Fibroblast of mammary gland (primary cell): ENCODE measurements at regions not wholly inside any gene's neighbourhood (a gene's known extent, or its start where the extent isn't known, plus 50 kb on each side); places are given as distances from the start of the nearest gene placed in this dataset.

Experiments
- DNase-seq: peaks from one replicate; pipeline ENCODE4 v3.0.0-alpha.2; 2010; ENCODE audit warnings: low read depth
- H3K4me3 ChIP-seq: 2 replicates; pipeline ENCODE4 v1.5.1; 2011; ENCODE audit warnings: low read depth, mild to moderate bottlenecking, low read length, moderate library complexity; ENCODE audit not compliant: control insufficient read depth
- TF ChIP-seq, protein P1 (sequence below): conservative IDR thresholded peaks from 2 replicates; pipeline ENCODE4 v1.5.1; 2011; ENCODE audit warnings: low read depth, low read length, inconsistent platforms; ENCODE audit not compliant: control insufficient read depth, insufficient read depth

DNA sequence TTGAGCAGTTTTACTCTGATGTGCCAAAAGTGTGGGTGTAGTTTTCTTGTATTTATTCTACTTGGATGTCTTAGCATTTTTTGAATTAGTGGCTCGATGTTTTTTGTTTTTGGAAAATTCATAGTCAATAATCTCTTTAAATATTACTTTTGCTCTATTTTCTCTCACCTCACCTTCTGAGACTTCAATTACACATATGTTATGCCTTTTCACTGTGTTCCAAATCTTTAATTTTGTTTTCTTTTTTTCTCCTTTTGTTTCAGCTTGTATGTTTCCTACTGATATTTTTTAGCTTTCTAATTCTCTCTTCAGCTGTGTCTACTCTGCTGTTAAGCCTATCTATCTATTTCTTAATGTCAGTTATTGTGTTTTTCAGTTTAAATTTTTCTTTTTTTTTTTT lies 69.5 kb downstream of the ZNF503 start:
- TF ChIP-seq, protein P1, sequence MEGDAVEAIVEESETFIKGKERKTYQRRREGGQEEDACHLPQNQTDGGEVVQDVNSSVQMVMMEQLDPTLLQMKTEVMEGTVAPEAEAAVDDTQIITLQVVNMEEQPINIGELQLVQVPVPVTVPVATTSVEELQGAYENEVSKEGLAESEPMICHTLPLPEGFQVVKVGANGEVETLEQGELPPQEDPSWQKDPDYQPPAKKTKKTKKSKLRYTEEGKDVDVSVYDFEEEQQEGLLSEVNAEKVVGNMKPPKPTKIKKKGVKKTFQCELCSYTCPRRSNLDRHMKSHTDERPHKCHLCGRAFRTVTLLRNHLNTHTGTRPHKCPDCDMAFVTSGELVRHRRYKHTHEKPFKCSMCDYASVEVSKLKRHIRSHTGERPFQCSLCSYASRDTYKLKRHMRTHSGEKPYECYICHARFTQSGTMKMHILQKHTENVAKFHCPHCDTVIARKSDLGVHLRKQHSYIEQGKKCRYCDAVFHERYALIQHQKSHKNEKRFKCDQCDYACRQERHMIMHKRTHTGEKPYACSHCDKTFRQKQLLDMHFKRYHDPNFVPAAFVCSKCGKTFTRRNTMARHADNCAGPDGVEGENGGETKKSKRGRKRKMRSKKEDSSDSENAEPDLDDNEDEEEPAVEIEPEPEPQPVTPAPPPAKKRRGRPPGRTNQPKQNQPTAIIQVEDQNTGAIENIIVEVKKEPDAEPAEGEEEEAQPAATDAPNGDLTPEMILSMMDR = no peak
- no peak for DNase-seq
- H3K4me3 ChIP-seq = no peak overlapping the region

GRCh38 chr10:75331081-75331480 lies 70.5 kb downstream of the ZNF503 start:
- no peak for DNase-seq
- TF ChIP-seq, protein P1 = no peak
- no peak overlapping the region for H3K4me3 ChIP-seq

DNA sequence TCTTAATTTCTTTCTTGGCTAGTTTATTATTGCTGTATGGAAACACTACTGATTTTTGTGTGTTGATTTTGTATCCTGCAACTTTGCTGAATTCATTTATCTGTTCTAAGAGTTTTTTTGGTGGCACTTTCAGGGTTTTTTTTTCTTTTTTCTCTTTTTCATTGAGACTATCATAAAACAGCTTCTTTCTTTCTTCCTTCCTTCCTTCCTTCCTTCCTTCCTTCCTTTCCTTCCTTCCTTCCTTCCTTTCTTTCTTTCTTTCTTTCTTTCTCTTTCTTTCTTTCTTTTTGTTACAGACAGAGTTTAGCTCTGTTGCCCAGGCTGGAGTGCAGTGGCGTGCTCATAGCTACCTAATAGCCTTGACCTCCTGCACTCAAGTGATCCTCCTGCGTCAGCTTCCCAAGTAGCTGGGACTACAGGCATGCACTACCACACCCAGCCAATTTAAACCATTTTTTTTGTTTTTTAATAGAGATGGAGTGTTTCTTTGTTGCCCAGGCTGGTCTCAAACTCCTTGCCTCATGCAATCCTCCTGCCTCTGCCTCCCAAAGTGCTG lies 72.3 kb downstream of the ZNF503 start:
- H3K4me3 ChIP-seq = no peak overlapping the region
- DNase-seq = no peak

GRCh38 chr10:75326306-75326705 lies 75.3 kb downstream of the ZNF503 start:
- DNase-seq = no peak
- TF ChIP-seq, protein P1 = no peak
- no peak overlapping the region for H3K4me3 ChIP-seq

More for the DNA sequence above, 72.3 kb downstream of the ZNF503 start:
- TF ChIP-seq, protein P1 = no peak

- no peak overlapping the region for H3K4me3 ChIP-seq
- no peak for DNase-seq
These were observed 82.3 kb downstream of the ZNF503 start for GRCh38 chr10:75319274-75319673.

GRCh38 chr10:75314570-75314969 lies 78.8 kb upstream of the COMTD1 start:
- DNase-seq = no peak
- H3K4me3 ChIP-seq = no peak overlapping the region
- TF ChIP-seq, protein P1 = no peak

More at GRCh38 chr10:75319274-75319673, 82.3 kb downstream of the ZNF503 start:
- TF ChIP-seq, protein P1 = no peak

DNA sequence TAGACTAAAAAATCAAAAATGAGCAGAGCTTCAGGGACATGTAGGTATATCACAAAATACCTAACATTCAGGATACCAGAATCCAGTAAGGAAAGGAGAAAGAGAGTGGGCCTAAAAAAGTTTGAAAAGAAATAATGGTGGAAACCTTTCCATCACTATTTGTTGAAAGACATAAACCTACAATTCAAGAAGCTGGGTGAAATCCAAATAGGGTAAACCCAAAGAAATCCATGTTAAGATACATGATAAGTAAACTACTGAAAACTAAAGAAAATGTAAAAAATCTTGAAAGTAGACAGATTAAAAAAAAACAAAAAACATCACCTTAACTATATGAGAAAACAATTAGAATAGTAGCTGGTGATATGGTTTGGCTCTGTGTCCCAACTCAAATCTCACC lies 76.7 kb upstream of the COMTD1 start:
- TF ChIP-seq, protein P1 = no peak
- no peak for DNase-seq
- no peak overlapping the region for H3K4me3 ChIP-seq
